Suprapubic skin (tissue), 4 donors: ENCODE measurements at regions not wholly inside any gene's neighbourhood (a gene's known extent, or its start where the extent isn't known, plus 50 kb on each side); places are given as distances from the start of the nearest gene placed in this dataset.

Experiments used
- DNase-seq, 2 donors: peaks; one replicate each; pipeline ENCODE4 v3.0.0-alpha.2; 2019; ENCODE audit warnings: low spot score in 2 of 2
- H3K27ac ChIP-seq: fragments of 200-600 bp; sonication (generic); one replicate; pipeline ENCODE4 v1.5.1; 2019
- H3K27me3 ChIP-seq: fragments of 200-600 bp; sonication (generic); one replicate; pipeline ENCODE4 v1.5.1; 2019
- H3K36me3 ChIP-seq: fragments of 200-600 bp; sonication (generic); one replicate; pipeline ENCODE4 v1.5.1; 2019
- H3K4me1 ChIP-seq: fragments of 200-600 bp; sonication (generic); one replicate; pipeline ENCODE4 v1.5.1; 2019
- H3K4me3 ChIP-seq: fragments of 200-600 bp; sonication (generic); one replicate; pipeline ENCODE4 v1.5.1; 2019; ENCODE audit warnings: mild to moderate bottlenecking
- H3K9me3 ChIP-seq: fragments of 200-600 bp; sonication (generic); one replicate; pipeline ENCODE4 v1.5.1; 2019
- EP300 ChIP-seq: sonication (generic); formaldehyde crosslinking; IDR thresholded peaks from one replicate; pipeline ENCODE4 v1.6.1; 2017; ENCODE audit warnings: antibody characterized with exemption
- POLR2A ChIP-seq, 2 donors: fragments of 450-650 bp; IDR thresholded peaks; one replicate each; pipeline ENCODE4 v1.6.1; 2017; ENCODE audit warnings: antibody characterized with exemption in 2 of 2, mild to moderate bottlenecking in 2 of 2, moderate library complexity in 2 of 2
- POLR2AphosphoS5 ChIP-seq, 3 donors: sonication (generic); formaldehyde crosslinking; IDR thresholded peaks; one replicate each; pipeline ENCODE4 v1.6.1; 2017; ENCODE audit warnings: antibody characterized with exemption in 3 of 3
- WGBS: methylation state at CpG from one replicate; pipeline ENCODE4 v1.1.5; 2018; 5-methylcytosine and 5-hydroxymethylcytosine counted together
- TF ChIP-seq, protein P1 (sequence below), 2 donors: fragments of 200-600 bp in 1 of 2; fragments of 450-650 bp in 1 of 2; sonication (generic) in 1 of 2; IDR thresholded peaks; one replicate each; pipeline ENCODE4 v1.5.1; 2016 to 2019; ENCODE audit warnings: antibody characterized with exemption in 2 of 2, mild to moderate bottlenecking in 1 of 2, moderate library complexity in 1 of 2

DNA sequence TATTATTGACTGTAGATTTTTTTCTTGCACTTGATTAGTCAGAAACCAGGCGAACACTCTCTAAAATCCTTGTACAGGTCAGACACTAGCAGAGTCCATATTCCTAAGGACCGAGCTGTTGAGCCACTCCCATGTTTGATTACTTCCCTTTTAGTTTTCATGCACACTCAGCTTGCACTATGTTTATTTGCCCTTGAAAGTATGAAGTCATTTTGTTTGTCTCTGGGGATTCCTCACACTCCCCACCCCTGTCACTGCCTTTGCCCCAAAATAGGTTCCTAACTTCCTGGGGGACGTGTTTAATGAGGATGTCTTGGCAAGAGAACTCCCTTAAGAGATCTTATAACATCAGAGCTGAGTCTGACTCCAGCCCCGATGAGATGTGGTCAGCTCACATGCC lies 182.1 kb downstream of the EVX1 start:
- Histone ChIP-seq H3K27ac (no peak overlapping the region), H3K4me1 (peaks cover 14% of the 10 kb centered on the region), H3K27me3 (no peaks in the 10 kb centered on the region), H3K9me3 (no peaks in the 10 kb centered on the region), H3K36me3 (no peaks in the 10 kb centered on the region), H3K4me3 (no peak overlapping the region)
- no peak for TF ChIP-seq POLR2A (IDR thresholded peaks at IDR 0.05)
- no peak for TF ChIP-seq EP300
- TF ChIP-seq, protein P1, sequence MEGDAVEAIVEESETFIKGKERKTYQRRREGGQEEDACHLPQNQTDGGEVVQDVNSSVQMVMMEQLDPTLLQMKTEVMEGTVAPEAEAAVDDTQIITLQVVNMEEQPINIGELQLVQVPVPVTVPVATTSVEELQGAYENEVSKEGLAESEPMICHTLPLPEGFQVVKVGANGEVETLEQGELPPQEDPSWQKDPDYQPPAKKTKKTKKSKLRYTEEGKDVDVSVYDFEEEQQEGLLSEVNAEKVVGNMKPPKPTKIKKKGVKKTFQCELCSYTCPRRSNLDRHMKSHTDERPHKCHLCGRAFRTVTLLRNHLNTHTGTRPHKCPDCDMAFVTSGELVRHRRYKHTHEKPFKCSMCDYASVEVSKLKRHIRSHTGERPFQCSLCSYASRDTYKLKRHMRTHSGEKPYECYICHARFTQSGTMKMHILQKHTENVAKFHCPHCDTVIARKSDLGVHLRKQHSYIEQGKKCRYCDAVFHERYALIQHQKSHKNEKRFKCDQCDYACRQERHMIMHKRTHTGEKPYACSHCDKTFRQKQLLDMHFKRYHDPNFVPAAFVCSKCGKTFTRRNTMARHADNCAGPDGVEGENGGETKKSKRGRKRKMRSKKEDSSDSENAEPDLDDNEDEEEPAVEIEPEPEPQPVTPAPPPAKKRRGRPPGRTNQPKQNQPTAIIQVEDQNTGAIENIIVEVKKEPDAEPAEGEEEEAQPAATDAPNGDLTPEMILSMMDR (IDR thresholded peaks at IDR 0.05) = no peak
- no peak for TF ChIP-seq POLR2AphosphoS5 (IDR thresholded peaks at IDR 0.05)
- DNase-seq = no peak
- WGBS = 44% methylated on average over 4 of the region's 4 CpGs

DNA sequence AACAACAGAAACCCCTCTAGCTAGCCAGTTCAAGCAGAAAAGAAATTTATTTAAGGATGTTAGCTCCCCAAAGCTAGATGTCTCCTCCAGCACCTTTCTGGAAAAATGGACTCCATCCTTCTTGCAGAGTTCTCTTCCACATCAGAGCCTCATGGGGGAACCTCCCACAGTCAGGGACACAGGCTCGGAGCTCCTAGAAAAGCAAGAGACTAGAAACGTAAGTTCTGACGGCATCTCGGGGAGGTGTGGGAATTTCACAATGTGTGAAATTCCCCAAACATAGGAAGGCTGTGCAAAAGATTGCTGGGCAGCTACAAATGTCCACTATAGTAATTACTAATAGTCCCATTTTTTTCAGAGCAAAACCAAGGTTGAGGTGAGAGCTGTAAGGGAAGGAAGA lies 184.8 kb downstream of the EVX1 start:
- Histone ChIP-seq H3K4me1 (peaks cover 14% of the 10 kb centered on the region), H3K4me3 (no peak overlapping the region), H3K27me3 (no peaks in the 10 kb centered on the region), H3K9me3 (no peaks in the 10 kb centered on the region), H3K27ac (no peak overlapping the region), H3K36me3 (no peaks in the 10 kb centered on the region)
- DNase-seq = no peak
- 88% methylated on average over 4 of the region's 4 CpGs for WGBS
- TF ChIP-seq, protein P1 (IDR thresholded peaks at IDR 0.05) = no peak
- no peak for TF ChIP-seq EP300
- no peak for TF ChIP-seq POLR2AphosphoS5 (IDR thresholded peaks at IDR 0.05)
- TF ChIP-seq POLR2A (IDR thresholded peaks at IDR 0.05) = no peak

DNA sequence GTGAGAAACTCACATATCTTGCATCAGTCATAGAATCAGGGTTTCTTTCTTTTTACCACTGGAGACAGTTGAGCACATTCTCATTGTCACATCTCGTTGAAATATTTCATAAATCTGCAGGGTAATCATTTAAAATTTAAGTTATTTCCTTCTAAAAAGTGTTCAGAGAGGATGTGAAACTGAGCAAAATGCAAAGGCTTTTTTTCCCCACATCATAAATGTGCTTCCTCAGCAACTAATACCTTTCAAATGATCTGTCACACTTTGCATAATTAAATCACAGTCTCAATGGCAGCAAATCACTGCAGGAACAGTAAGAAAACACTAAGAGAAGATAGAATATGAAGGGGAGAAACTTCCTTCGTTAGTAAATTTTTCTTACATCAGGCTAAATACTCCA lies 187.5 kb downstream of the EVX1 start:
- Histone ChIP-seq H3K27ac (no peak overlapping the region), H3K4me1 (no peaks in the 10 kb centered on the region), H3K4me3 (no peak overlapping the region), H3K27me3 (no peaks in the 10 kb centered on the region), H3K36me3 (no peaks in the 10 kb centered on the region), H3K9me3 (no peaks in the 10 kb centered on the region)
- no peak for TF ChIP-seq POLR2A (IDR thresholded peaks at IDR 0.05)
- no peak for TF ChIP-seq EP300
- TF ChIP-seq POLR2AphosphoS5 (IDR thresholded peaks at IDR 0.05) = no peak
- TF ChIP-seq, protein P1 (IDR thresholded peaks at IDR 0.05) = no peak
- 82% methylated on average over 2 of the region's 2 CpGs for WGBS
- no peak for DNase-seq

- Histone ChIP-seq H3K4me1 (no peaks in the 10 kb centered on the region), H3K27ac (no peak overlapping the region), H3K4me3 (no peak overlapping the region), H3K27me3 (no peaks in the 10 kb centered on the region), H3K36me3 (no peaks in the 10 kb centered on the region), H3K9me3 (no peaks in the 10 kb centered on the region)
- no peak for TF ChIP-seq POLR2A (IDR thresholded peaks at IDR 0.05)
- TF ChIP-seq POLR2AphosphoS5 (IDR thresholded peaks at IDR 0.05) = no peak
- TF ChIP-seq, protein P1 (IDR thresholded peaks at IDR 0.05) = no peak
- no peak for TF ChIP-seq EP300
- DNase-seq = no peak
- WGBS = 93% methylated on average over 3 of the region's 3 CpGs
Measured at GRCh38 chr7:27431465-27431864, 188.9 kb downstream of the EVX1 start.

DNA sequence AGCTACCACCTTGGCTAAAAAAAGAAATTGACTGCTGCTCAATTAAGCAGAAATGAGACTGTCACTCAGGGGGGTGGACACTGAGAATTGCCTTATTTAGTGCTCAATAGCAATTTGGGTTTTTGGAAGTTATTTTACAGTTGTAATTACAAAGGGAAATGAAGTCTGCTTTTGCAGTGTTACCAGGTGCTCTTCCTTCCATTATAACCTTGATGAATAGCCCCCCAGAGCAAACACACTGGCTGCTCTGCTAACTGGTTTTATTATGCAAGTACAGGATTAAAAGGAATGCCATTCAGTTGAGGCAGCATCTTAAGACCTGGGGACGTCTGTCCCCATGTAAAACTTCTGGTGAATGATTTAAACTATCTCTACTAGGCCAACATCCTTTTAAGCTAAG lies 191.0 kb downstream of the EVX1 start:
- Histone ChIP-seq H3K4me1 (no peaks in the 10 kb centered on the region), H3K9me3 (no peaks in the 10 kb centered on the region), H3K27ac (no peak overlapping the region), H3K4me3 (no peak overlapping the region), H3K27me3 (no peaks in the 10 kb centered on the region), H3K36me3 (no peaks in the 10 kb centered on the region)
- WGBS = 62% methylated on average over 1 of the region's 1 CpG
- TF ChIP-seq, protein P1 (IDR thresholded peaks at IDR 0.05) = no peak
- TF ChIP-seq EP300 (no peak), POLR2A (IDR thresholded peaks at IDR 0.05) (no peak), POLR2AphosphoS5 (IDR thresholded peaks at IDR 0.05) (no peak)
- no peak for DNase-seq
